D341Med (cell line): ENCODE measurements at regions not wholly inside any gene's neighbourhood (a gene's known extent, or its start where the extent isn't known, plus 50 kb on each side); places are given as distances from the start of the nearest gene placed in this dataset.

Source experiments
- DNase-seq: peaks from one replicate; pipeline ENCODE4 v3.0.0; 2012; ENCODE audit warnings: low spot score

DNA sequence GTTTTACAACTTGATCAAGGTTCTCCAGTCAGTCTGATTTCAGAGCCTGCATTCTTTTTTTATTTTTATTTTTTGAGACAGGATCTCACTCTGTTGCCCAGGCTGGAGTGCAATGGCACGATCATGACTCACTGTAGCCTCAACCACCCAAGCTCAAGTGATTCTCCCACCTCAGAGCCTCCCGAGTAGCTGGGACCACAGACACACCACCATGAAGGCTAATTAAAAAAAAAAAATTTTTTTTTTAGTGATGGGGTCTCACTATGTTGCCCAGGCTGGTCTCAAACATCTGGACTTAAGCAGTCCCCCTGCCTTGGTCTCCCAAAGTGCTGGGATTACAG lies 117.2 kb upstream of the NAV2 start:
- DNase-seq, result no peak

DNA sequence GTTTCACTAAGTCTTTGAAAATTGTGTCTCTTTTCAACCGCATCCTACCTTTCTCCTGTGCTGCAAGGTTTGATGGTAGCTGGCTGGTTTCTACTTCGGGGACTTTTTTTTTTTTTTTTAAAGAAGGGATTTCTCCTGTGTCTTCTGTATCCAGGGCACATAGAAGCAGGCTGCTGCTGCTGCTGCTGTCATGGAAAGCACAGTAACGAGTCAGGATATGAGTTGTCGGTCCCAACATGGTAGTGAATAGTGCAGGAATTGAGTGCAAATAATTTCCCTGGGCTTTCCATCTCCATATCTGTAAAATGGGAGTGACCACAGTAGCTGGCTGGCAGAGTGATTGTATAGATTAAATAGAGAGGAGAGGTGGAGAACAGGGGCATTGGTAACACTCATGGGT lies 118.3 kb upstream of the NAV2 start:
- DNase-seq, result no peak

DNA sequence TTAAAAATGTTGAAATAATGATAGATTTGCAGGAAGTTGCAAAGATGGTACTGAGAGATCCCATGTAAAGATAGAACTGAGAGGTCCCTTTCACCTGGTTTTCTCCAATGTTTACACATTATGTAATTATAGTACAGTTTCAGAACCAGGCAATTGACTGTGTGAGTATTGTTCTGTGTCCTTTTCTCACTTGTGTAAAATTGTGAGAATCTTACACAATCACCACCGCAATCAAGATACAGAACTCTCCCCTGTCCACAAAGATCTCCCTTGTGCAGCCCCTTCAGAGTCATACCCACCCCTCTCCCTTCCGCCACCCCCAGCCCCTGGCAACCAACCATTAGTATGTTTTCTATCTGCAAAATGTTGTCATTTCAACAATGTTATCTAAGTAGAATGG lies 119.8 kb upstream of the NAV2 start:
- no peak for DNase-seq

DNA sequence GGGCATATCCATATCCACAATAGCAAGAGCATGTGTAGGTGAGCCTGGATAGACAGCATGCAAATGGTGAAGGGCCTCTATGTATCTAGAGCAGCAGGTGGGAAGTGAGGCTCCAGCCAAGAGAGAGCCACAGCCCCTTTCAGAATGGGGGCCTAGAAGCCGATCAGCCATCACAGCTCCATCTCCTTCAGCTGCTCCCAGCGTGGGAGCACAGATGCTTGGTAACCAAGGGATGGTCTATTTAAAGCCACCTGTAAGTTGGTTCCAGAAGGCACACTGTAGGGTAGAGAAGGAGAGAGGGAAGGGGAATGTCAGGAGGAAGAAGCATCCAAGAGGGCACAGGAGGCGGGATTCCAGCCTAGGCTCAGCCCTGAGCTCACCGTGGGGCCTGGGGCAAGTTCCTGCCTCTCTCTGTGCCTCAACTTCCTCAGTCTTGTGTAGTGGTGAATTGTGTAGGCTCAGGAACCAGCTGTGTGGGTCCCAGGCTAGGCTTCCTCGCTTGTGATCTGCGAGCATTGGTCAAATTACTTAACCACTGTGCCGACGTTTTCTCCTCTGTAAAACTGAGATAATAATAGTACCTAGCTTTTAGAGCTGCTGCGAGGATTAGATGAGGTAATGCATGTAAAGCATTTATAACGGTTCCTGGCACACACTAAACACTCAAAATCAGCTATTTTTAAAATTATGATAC lies 122.9 kb upstream of the NAV2 start:
- DNase-seq, result no peak

DNA sequence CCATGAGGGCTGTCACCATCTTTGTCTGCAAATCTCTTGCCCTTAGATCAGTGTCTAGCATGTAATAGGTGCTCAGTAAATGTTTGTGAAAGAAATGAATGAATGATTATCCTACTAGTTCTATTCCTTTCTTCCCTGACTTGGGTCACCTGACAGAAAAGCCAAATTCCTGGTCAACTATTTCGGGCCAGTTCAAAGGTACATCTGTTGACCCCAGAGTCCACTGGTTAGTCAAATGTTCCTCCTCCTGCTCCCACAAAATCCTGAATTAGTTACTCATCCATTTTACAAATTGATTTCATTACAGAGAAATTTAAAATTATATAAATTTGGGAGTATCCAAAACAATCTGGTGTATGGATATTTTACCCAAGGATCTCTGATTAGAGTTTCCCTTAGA lies 124.7 kb upstream of the NAV2 start:
- no peak for DNase-seq

DNA sequence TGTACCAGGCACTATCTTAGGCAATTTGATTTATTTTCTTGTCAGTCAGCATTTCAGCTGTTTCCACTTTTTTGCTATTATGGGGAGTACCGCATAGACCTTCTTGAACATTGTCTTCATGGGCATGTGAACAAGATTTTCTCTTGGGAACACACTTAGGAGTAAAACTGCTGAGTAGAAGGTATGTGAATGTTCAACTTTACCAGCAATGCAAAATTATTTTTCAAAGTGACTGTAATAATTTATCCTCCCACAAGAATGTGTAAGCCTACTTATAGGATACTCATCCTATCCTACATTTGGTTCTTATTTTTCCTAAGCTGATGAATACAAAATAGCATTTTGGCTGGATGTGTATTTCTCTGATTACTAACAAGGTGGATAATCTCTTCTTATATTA lies 132.0 kb upstream of the NAV2 start:
- no peak for DNase-seq

DNA sequence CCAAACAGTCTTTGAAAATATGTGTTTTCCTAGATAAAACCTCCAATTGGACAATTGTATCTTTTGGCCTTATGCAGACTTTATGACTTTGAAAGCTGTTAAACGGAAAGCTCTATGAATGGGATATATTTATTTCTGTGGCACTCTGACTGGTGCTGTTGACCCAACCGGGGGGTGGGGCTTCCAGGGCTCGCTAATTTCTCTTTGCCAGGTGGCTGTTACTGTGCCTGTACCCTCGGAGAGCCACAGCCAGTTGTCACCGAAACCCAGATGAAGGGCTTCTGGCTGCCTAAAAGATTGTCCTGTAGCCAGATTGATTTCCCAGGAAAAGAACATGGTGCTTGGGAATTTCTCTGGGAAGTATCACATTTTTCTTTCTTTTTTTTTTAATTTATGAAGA lies 132.7 kb upstream of the NAV2 start:
- no peak for DNase-seq

DNA sequence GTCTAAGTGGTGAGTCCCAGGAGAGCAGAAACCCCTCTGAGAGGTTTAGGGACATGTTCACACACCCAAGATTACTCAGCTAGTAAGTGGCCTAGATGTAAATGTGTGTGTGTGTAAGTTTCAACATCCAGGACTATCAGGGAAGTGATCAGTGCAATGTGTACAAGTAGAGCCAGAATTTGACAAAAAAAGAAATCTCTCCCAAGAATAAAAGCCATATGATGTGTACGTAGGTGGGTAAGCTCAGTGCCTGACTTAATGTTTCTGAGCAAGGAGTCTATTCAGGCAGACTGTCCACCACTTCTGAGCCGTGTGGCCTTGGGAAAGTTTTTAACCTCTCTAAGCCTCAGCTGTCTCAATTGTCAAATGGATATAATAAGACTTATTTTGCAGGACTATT lies 133.8 kb upstream of the NAV2 start:
- DNase-seq, result no peak

DNA sequence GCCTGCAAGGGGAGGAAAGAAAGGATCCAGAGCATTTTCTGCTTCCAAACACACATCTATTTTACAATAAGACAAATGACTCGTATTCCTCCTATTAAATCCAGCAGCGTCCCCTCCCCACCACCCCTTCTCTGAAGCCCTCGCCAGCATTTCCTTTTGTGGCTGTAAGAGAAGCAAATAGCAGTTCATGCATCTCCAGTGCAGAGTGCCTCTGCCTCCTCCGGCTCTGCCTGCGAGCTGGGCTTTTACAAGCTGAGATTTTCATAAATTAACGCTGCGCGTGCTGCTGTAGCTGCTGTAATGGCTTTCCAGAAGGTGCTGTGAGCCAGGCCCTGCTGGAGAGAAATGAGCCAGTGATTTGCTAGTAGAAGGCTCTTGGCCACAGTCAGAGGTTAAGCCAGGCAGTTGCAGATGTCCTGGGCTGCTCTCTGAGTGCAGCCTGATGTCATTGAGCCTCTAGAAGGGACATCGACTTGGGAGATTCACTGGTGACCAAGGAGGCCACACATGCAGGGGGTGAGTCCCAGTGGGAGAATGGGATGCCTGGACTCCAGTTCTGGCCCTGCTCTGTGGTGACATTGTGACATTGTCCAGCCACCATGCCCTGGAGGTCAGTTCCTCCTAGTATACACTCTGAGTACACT lies 134.5 kb upstream of the NAV2 start:
- no peak for DNase-seq

DNA sequence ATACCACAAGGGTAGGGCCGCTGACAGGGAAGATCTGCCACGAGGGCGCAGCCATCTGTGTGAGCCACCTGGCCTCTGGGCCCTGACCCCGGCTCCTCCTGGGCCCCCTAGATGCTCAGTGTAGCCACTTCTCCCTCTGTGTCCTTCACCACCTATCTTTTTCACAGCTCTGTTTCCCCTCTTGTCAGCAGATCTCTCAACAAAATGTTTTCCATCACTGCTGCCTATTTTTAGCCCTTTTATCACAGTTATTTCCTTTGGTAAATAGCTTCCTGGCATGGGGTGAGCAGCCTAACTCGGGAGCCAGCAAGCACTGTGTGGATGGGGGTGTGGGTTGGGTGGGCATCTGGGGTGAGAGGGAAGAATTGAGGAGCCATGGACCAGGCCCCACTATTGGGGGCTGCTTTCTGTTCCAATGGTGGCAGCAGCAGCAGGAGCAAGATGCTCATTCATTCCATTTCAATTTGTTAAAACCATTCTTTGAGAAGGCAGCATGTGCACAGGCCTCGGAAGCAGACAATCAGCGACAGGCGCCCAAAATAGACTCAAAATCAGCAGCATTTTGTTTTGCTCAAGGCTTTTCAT lies 135.2 kb upstream of the NAV2 start:
- no peak for DNase-seq

DNA sequence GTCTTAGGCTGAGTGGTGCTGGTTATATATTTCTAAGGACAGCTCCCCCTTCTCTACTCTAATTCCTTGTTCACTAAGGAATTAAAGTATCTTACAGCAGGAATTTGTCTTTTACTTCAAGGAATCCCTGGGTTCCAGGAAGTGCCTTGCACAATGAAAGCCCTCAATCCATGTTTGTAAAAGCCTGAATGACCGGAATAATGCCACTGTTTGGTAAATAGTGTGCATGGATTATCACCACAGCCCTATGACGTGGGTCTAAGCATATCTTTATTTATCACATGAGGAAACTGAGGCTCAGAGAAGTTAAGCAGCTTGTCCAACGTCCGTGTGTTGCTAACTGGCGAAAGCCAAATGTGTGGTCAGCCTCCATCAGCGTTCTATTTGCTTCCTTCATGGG lies 135.7 kb upstream of the NAV2 start:
- no peak for DNase-seq

DNA sequence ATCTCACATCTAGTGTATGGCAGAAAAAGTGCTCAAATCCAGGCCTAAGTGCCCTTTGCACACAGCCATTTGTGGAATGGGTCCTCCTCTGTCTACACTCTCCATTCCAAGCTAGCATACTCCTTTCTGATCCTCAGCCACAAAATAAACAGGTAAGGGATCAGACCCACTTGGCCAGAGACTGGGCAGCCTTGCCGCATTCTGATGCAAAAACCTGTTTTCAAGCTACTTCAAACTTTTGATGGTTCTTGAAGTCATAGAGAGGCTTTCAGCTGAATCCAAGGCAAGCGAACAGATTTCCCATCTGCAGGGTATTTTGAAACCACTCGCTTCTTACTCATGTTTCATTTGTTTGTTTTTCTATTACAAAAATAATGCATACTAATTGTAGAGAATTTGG lies 136.6 kb upstream of the NAV2 start:
- no peak for DNase-seq

DNA sequence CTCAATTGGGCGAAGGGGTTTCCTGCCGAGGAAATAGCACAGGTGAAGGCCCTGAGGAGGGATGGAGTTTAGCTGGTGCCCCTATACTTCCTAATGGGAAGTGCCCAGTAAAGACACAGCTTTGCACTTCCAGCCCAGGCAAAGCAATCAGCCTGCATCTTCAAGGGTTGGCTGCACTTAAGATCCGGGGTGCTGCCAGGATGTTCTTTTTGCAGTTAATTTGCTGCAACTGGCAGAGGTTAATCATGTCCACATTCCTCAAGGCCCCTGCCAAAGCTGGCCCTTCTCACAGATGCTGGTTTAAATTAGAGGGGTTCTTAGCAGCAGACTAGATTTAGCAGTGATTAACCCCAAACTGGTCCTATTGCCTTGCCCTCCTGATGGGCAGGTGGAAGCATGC lies 137.7 kb upstream of the NAV2 start:
- DNase-seq, result no peak

DNA sequence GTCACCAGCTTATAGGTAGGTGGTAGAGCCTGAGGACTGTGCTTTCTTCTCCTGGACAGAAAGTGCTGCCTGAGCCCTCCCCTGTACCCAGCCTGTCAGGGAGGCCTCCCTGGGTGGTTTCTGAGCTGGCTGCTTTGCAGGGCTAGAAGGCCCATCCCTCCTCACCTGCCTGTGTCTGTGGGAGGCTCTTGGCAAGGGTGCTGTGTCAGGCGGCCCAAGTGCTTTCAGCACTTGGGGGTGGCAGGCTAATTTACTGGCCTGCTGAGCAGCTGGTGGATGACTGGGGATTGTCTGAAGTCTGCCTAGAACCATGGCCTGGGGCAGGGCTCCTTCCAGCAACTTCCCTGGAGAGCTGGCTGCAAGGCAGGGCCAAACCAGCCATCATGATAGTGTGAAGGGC lies 139.0 kb upstream of the NAV2 start:
- no peak for DNase-seq

DNA sequence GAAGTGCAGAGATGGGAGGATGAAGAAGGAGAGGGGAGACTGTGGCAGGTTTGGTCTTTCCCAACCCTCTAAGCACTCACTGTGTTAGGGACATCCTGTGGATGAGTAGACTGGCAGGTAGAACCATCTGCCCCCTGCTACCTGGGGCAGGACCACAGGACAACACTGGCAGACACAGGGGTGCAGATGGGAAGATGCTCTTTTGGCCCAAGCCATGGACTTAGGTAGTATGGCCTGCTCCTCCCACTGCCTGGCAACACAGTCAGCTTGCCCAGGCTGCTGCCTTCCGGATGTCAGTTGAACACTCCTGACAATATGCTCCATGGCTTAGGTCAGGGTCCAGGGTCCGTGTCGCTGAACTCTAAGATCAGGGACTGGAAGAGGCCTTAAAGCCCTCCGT lies 140.7 kb upstream of the NAV2 start:
- no peak for DNase-seq

DNA sequence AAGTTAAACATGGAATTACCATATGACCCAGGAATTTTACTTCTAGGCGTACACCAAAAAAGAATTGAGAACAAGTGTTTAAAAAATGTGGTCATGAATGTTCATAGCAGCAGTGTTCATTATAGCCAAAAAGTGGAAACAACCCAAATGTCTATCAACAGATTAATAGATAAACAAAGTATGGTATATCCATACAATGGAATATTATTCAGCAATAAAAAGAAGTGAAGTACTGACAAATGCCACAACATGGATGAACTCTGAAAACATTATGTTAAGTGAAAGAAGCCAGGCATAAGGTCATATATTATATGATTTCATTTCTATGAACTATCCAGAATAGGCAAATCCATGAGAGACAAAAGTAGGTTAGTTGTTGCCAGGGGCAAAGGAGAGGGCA lies 141.7 kb upstream of the NAV2 start:
- no peak for DNase-seq

DNA sequence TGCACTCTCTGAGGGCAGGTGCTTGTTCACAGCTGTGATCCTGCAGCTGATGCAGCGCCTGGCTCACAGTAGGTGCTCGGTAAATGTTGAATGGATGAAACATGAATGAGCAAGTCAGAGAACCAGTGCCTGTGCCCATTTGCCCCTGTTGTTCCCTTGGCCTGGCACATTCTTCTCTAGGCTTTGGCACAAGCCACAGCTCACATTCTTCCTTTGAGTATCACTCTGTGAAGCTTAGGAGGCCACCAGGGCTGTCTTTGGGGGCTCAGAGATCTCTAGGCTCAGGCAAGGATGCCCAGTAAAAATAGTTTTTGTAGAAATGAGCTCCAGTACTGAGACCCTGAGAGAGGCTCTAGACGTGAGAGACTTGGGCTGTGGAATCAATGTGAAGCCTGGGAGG lies 144.6 kb upstream of the NAV2 start:
- no peak for DNase-seq

DNA sequence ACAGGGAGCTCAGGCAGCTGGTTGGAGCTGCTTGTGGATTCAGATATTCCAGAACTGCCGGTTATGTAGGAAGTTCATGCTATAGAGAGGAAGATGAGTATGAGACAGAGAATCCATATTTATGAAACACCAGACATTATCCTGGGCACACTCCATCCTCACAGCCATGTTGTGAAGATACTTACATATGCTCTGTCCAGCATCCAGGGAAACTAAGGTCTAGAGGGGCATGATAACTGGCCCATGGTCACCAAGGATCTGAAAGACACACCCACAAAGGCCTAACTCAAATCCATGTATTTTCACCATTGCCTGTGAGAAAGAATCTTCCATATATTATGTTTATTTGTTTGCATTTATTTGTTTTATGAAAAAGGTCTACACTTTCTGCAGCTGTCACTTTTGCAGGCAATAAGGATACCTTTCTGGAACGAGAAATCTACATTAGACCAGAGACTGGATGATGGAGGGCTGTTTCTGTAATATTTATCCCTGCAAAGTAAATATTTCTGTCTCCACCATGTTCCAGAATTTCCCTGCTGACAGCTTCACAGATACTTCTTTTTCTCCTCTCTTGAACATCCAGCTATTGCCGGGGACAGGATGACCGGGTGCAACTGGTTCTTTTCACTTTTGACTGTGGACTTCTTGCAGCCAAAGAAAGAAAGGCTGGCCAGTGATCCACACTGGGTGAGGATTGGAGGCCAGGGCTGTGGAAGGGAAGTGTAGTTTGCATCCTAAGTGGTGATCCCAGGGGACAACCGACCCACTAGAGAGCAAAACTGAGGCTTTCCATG lies 145.9 kb upstream of the NAV2 start:
- DNase-seq, result no peak

DNA sequence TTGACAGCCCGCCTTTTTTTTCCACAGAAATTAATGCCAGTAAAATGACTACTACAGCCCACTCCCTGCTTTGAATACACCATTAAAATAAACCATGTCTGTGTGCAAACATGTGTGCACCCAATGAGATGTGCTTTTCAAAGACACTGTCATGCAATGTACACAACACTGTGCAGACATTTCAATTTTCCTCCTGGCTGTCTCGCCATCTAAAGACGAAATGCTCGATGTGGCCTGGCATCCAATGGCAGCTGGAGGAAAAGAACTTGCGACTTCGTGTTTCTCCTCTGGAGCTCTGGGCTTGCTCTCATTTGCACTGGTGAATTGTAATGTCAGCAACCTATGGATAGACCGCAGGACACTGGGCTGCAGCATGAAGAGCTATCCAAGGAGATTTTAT lies 147.0 kb upstream of the NAV2 start:
- DNase-seq, result no peak

DNA sequence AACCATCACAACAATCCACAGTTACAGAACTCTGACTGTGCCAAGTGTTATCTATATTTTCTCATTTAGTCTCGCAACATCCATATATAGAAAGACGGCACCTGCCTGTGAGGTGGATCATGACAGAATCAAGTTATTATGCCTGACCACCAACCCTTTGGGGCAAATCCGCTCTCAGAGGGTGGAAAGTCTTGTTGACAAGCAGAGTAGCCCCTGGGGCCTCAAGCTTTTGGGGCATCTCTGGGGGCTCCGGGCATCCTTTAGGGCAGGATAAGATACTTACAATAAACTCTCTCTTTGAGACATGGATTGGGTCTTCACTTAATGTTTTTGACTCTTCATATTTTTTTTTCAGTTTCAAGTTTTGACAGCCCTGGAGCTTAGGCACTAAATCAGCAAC lies 150.5 kb upstream of the NAV2 start:
- no peak for DNase-seq

DNA sequence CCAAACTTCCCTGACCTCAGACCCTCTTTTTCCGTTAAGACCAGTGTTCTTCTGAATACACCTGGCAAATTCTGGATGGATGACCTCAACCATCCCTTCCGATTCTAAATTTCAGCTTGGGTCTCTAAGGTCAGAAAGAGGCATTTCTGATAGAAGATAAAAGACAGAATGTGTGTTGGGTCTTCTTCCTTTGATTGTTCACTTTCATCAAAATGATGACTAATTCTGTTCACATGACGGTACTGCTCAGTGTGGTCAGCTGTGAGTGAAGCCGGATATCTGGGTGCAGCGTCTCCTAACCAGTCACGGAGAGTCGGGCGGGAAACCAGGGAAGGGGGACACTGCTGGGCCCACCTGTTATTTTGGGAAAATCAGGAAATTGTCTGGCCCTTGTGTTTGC lies 151.6 kb upstream of the NAV2 start:
- DNase-seq, result no peak

DNA sequence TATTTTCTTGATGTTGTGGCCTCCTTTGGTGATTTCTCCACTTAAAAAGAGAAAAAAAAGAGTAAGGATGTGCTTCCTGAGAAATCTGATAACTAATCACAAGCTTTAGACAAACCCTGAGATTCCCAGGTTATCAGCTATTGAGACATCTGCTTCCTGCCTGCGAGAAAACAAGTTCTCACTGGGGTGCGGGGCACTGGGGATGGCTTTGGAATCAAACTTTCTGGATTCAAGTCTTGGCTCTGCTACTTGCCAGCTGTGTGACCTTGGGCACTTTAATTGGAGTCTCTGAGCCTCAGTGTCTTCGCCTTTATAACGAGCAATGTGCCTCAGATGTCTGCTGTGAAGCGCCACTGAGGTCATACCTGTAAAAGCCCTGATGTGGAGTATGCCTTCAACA lies 152.5 kb upstream of the NAV2 start:
- DNase-seq, result no peak

DNA sequence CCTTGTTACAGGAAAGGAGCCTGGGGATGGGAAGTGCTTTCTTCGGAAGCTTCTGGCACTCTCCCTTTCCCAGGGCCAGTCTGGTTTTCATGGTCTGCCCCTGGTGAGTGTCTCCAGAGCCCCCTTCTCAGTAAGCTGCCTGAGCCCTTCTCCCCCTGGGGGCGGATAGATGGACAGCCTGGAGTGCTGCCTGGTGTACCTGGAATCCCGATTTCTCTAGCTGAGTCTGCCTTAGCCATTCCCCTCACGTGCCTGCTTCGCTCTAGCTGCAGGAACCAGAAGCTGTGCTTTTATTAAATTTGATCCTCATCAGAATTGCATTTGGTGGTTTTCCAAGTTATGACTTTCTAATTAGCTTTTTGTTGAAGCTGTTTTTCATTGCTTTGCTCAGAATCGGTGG lies 152.9 kb upstream of the NAV2 start:
- DNase-seq, result no peak
